ENCODE measurements at regions not wholly inside any gene's neighbourhood (a gene's known extent, or its start where the extent isn't known, plus 50 kb on each side); places are given as distances from the start of the nearest gene placed in this dataset.
A peak's percentile ranks its signal among the peaks of the same experiment; 100 is the strongest.

GRCh38 chr14:38502239-38502638, 246.3 kb upstream of the CLEC14A start:
- no peak for DNase-seq

DNA sequence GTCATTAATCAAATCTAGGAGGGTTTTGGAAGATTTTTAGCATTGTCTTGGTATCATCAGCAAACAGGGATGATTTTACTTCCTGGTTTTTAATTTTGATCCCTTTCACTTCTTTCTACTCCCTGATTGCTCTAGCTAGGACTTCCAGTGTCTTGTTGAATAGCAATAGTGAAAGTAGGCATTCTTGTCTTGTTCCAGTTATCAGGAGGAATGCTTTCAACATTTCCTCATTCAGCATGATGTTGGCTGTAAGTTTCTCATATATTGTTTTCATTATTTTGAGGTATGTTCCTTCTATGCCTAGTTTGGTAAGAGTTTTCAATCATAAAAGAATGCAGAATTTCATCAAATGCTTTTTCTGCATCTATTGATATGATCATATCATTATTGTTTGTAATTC, 244.2 kb upstream of the CLEC14A start:
- no peak for DNase-seq

DNA sequence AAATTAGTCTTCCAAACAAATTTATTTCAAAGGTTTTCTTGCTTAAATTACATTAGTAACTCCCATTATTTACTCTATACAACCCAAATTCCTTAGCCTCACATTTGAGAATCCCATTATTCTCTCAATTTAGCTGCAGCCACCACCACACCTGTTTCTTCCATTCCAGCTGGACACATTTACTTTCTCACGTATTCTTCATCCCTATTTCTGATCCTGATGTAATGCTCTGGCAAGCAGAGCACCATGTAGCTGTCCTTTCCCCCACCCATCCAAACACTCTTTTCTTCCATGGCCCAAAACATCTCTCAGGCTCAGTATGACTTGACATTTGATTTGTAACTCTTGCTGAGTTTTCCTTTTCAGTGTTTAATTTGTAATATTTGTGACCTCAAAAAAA, 240.2 kb upstream of the CLEC14A start:
- no peak for DNase-seq

- no peak for DNase-seq
These were observed 234.4 kb upstream of the CLEC14A start for GRCh38 chr14:38490273-38490672.

- DNase-seq, result no peak
These were observed 229.1 kb upstream of the CLEC14A start for GRCh38 chr14:38485026-38485425.

DNA sequence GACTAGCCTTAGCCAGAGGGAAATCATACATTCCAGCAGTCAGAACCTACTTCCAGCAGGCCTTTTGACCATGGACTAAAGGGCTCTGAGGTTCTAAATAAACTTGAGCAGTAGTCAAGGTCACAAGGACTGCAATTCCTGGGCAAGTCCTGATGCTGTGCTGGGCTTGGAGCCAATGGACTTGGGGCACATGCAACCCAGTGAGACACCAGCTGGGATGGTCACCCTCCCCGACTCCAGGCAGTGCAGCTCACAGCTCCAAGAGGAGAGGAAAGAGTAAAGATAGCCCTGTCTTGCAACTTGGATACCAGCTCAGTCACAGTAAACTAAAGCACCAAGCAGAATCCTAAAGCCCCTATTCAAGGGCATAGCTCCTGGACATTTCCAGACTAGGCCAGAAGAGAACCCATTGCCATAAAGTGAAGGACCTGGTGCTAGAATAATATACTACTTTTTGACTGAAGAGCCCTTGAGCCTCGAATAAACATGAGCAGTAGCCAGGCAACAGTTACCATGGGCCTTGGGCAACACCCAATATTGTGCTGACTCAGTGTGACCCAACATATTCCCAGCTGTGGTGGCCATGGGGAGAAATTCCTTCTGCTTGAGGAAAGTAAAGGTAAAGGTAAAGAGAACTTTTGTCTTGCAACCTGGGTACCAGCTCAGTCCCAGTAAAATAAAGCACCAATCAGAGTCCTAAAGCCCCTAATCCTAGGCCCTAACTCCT, 226.2 kb upstream of the CLEC14A start:
- DNase-seq, result peak; percentile 57

DNA sequence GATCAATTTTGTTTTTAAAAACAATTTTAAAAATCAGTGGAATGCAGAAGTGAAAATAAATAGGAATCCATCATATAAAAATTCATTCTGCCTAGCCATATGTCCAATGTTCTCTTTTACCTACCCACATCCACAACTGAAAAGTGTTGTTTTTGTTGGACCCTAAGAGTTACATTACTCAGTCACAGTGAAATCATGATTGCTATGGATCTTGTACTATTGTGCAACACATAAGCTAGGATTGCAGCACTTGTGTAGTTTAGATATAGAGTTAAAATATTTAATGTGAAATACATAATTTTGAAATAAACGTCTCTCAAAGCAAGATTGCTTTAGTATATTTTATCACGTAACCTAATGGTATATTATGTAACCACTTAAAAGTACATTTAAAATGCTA, 213.3 kb upstream of the CLEC14A start:
- no peak for DNase-seq

DNA sequence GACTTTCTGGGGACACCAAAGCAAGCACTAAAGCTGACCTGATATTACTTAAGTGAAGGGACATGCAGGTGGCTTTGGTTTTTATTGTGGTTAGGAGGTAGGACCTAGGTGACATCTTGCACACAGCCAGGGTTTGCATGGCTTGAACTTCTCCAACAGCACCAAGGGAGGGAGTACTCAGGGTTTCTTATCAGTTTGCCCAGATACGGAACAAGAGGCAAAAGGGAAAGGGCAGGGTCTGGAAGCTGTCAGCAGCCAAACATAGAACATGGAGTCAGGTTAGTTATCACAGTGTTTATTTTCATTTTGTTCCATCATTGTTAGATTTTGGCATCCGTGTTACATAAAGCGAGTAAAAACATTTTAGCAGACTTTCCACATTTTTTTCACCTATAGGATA, 186.3 kb upstream of the CLEC14A start:
- DNase-seq, result no peak

DNA sequence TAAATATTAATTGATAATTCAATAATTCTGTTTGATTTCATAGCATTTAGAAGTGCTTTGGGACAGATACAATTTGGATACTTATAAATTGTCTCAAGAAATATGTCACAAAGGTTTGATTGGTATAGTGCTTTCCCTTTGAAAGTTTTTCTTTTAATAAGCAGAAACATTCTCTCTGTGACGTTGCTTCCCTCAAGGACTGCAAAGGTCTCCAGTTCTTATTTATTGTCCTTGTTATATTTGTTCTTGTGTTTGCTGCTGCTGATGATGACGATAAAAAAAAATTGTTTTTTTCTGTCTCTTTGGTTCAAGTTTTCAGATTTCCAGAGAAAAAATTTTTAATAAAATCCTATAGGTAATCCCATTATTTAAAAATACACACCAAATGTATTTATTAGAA, 176.3 kb upstream of the CLEC14A start:
- DNase-seq, result no peak

DNA sequence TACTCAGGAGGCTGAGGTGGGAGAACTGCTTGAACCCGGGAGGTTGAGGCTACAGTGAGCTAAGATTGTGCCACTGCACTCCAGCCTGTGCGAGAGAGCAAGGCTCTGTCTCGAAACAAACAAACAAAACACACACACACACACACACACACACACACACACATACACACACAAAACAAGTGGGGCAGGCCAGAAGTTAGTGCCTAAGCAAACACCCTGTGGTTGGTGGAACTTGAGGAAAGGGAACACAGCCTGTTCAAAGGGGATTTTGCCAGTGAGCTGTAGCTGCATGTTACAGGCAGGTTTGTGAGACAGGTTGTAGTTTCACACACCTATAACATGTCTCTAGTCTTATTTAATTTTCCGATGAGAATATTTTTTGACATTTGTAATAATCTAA, 175.3 kb upstream of the CLEC14A start:
- no peak for DNase-seq

DNA sequence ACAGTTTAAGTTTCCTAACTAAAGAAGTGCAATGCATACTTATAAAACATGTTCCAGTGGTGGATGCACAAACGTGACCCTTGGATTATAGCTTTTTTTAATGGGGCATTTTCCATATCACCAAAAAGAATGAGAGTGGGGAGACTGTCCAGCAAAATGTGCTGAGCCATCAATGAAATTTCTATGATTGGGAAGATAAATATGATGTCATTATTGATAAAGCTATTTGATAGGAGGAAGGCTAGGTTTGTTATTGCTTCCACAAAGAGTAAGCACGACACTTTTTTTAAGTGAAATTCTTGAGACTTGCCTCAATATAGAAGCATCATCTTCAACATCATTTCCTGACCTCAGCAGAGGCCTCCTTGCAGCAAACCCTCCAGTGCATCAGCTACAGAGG, 174.6 kb upstream of the CLEC14A start:
- DNase-seq, result no peak

- no peak for DNase-seq
These were observed 169.6 kb upstream of the CLEC14A start for GRCh38 chr14:38425324-38425976.

- no peak for DNase-seq
These were observed 164.2 kb upstream of the CLEC14A start for GRCh38 chr14:38420048-38420447.

GRCh38 chr14:38419579-38419978, 163.7 kb upstream of the CLEC14A start:
- DNase-seq, result no peak

DNA sequence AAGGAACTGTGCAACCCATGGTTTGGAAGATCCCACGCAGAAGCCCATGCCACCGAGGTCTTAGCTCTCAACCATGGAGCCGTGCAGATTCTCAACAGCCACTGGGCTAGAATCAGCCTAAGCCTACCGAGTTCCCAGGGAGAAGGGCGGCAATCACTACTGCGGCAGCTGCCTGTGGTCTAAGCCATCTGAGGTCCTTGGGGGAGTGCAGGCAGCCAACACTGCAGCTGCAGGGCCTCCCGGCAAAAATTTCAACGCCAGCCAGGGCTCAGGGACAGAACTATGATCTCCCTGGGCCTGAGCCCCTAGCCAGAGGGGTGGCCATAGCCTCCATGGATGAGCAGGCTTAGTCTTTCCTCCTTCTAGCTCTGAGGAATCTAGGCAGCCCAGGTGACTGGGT, 156.8 kb upstream of the CLEC14A start:
- no peak for DNase-seq

DNA sequence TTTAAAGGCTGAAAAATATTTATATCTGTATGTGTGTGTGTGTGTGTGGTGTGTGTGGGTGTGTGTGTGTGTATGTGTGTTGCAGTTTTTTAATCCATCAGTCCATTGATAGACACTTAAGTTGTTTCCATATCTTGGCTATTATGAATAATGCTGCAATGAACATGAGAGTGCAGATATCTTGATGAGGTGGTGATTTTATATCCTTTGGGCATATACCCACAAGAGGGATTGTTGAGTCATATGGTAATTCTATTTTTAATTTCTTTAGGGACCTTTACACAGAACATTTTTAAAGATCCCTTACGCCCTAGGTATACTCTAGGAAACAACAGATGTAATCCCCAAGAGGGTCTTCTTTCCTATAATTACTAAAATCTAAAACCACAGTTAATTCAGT, 154.5 kb upstream of the CLEC14A start:
- DNase-seq, result no peak

DNA sequence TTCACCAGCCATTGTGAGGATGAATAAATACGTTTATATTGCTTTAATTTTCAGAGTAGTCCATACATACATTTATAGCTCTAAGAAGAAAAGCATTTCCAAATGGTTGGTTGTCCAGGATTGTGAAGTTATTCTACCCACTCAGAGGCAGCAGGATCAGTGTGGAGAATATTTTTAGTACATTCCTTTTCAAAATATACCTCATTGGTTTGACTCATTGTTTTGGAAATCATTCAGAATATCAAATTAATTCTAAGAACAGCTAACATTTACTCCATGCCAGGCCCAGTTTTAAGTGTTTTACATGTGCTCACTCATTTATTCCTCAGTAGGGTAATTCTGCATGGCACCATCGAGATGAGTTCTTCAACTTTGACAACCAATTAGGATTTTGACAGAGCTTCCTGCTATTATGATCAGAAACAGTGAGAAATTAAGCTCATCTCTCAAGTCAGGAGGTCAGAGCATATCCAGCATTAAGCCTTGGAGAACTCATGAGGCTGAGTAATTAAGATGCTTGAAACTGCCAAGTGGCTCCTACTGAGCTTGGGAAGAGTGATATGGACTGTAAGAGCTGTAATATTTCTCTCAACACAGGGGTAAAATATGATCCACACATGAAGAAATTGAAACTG, 153.3 kb upstream of the CLEC14A start:
- no peak for DNase-seq

- DNase-seq, result peak; percentile 16
These were observed 150.2 kb upstream of the CLEC14A start for GRCh38 chr14:38405851-38406635.

GRCh38 chr14:38404616-38405015, 148.7 kb upstream of the CLEC14A start:
- DNase-seq, result no peak

- DNase-seq, result no peak
These were observed 148.2 kb upstream of the CLEC14A start for GRCh38 chr14:38404100-38404541.

DNA sequence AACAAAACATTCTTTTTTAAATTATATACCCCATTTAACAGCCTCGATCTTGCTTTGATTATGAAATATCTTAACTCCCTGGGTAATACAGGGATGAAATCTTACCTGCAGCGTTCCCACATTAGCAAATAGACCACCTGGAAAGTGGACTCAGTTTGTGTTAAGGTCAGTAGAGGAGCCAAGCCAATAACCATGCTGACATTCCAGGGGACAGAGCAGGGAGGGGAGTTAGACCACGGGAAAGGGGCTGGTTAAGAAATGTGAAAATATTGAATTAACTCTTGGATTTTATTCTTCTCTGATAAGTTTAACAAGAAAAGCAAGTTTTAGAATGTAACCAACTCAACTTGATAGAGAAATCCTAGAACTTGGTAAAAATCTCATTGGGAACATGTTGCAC, 144.9 kb upstream of the CLEC14A start:
- DNase-seq, result no peak

DNA sequence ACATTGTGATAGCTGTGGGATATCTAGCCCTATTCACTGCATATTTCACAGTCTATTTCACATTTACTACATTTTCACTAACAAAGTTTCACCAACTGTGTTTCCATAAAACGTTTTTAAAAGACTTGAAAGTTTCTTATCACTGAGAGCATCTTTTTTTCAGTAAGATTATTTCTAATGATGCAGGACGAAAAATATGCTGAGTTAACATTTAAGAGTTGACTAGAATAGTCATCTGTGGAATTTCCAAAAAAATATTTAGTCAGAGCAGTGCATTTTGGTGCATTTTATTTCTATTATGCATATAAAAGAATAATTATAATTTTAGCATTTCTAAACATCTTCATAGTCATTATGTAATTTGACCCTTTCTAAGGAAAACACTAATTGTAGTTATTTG, 143.8 kb upstream of the CLEC14A start:
- no peak for DNase-seq

- DNase-seq, result no peak
These were observed 138.9 kb upstream of the CLEC14A start for GRCh38 chr14:38394767-38395166.

- DNase-seq, result no peak
These were observed 138.2 kb upstream of the CLEC14A start for GRCh38 chr14:38394064-38394463.

Measured in T1000 (cell line).